ENCODE measurements at regions not wholly inside any gene's neighbourhood (a gene's known extent, or its start where the extent isn't known, plus 50 kb on each side); places are given as distances from the start of the nearest gene placed in this dataset.

- Histone ChIP-seq H3K4me1 (ENCODE audit: insufficient read depth, low read length) (no peaks in the 10 kb centered on the region), H2AFZ (ENCODE audit: low read depth, low read length) (no peak overlapping the region), H3K9me3 (ENCODE audit: insufficient read depth, low read depth, low read length) (no peaks in the 10 kb centered on the region), H4K20me1 (ENCODE audit: insufficient read depth, low read length) (no peaks in the 10 kb centered on the region), H3K9ac (ENCODE audit: low read length) (no peak overlapping the region), H3K4me3 (ENCODE audit: insufficient read depth, low read depth, low read length) (no peak overlapping the region), H3K36me3 (ENCODE audit: insufficient read depth, low read length) (no peaks in the 10 kb centered on the region), H3K27me3 (ENCODE audit: insufficient read depth, low read length) (no peaks in the 10 kb centered on the region), H3K4me2 (ENCODE audit: low read length) (no peak overlapping the region), H3K27ac (ENCODE audit: low read depth, low read length) (no peak overlapping the region), H3K79me2 (ENCODE audit: insufficient read depth, low read length) (no peaks in the 10 kb centered on the region)
- DNase-seq (ENCODE audit: low read depth) (no peak), FAIRE-seq (no peak)
- no peaks in the 10 kb centered on the region for H3K36me3 Mint-ChIP-seq (ENCODE audit: low read depth, unreplicated experiment)
- no peak overlapping the region for H3K4me3 Mint-ChIP-seq (ENCODE audit: unreplicated experiment)
- TF ChIP-seq EZH2 (IDR thresholded peaks at IDR 0.05; ENCODE audit: insufficient read depth, low read length) (no peak), CTCF (IDR thresholded peaks at IDR 0.05; ENCODE audit: insufficient read depth, low read depth, low read length) (no peak)
- peaks cover 2% of the 10 kb centered on the region for H3K9me3 Mint-ChIP-seq (ENCODE audit: unreplicated experiment)
- no peaks in the 10 kb centered on the region for H3K4me1 Mint-ChIP-seq (ENCODE audit: low read depth, unreplicated experiment)
- no peak overlapping the region for H3K27ac Mint-ChIP-seq (ENCODE audit: unreplicated experiment)
- peaks cover 2% of the 10 kb centered on the region for H3K27me3 Mint-ChIP-seq (ENCODE audit: low read depth, unreplicated experiment)
Observed at GRCh38 chr2:17337507-17337906, 180.7 kb downstream of the RAD51AP2 start.

- Histone ChIP-seq H4K20me1 (ENCODE audit: insufficient read depth, low read length) (no peaks in the 10 kb centered on the region), H3K4me2 (ENCODE audit: low read length) (no peak overlapping the region), H3K79me2 (ENCODE audit: insufficient read depth, low read length) (no peaks in the 10 kb centered on the region), H2AFZ (ENCODE audit: low read depth, low read length) (no peak overlapping the region), H3K27me3 (ENCODE audit: insufficient read depth, low read length) (no peaks in the 10 kb centered on the region), H3K9ac (ENCODE audit: low read length) (no peak overlapping the region), H3K9me3 (ENCODE audit: insufficient read depth, low read depth, low read length) (no peaks in the 10 kb centered on the region), H3K4me1 (ENCODE audit: insufficient read depth, low read length) (no peaks in the 10 kb centered on the region), H3K4me3 (ENCODE audit: insufficient read depth, low read depth, low read length) (no peak overlapping the region), H3K27ac (ENCODE audit: low read depth, low read length) (no peak overlapping the region), H3K36me3 (ENCODE audit: insufficient read depth, low read length) (no peaks in the 10 kb centered on the region)
- Mint-ChIP-seq H3K27me3 (ENCODE audit: low read depth, unreplicated experiment) (peaks cover 5% of the 10 kb centered on the region), H3K4me1 (ENCODE audit: low read depth, unreplicated experiment) (no peaks in the 10 kb centered on the region), H3K9me3 (ENCODE audit: unreplicated experiment) (peaks cover 2% of the 10 kb centered on the region), H3K27ac (ENCODE audit: unreplicated experiment) (no peak overlapping the region), H3K4me3 (ENCODE audit: unreplicated experiment) (no peak overlapping the region), H3K36me3 (ENCODE audit: low read depth, unreplicated experiment) (no peaks in the 10 kb centered on the region)
- no peak for FAIRE-seq
- no peak for DNase-seq (ENCODE audit: low read depth)
- no peak for TF ChIP-seq CTCF (IDR thresholded peaks at IDR 0.05; ENCODE audit: insufficient read depth, low read depth, low read length)
- TF ChIP-seq EZH2 (IDR thresholded peaks at IDR 0.05; ENCODE audit: insufficient read depth, low read length): no peak
Observed at GRCh38 chr2:17336458-17336857, 181.8 kb downstream of the RAD51AP2 start.

- no peak for FAIRE-seq
Observed at GRCh38 chr2:17334300-17334699, 183.9 kb downstream of the RAD51AP2 start.

More at GRCh38 chr2:17334300-17334699, 183.9 kb downstream of the RAD51AP2 start:
- H3K79me2 ChIP-seq (ENCODE audit: insufficient read depth, low read length): no peaks in the 10 kb centered on the region
- no peak overlapping the region for H3K27ac Mint-ChIP-seq (ENCODE audit: unreplicated experiment)
- no peak overlapping the region for H3K27ac ChIP-seq (ENCODE audit: low read depth, low read length)
- H3K9me3 Mint-ChIP-seq (ENCODE audit: unreplicated experiment): peaks cover 2% of the 10 kb centered on the region
- no peaks in the 10 kb centered on the region for H3K27me3 ChIP-seq (ENCODE audit: insufficient read depth, low read length)
- H3K9me3 ChIP-seq (ENCODE audit: insufficient read depth, low read depth, low read length): no peaks in the 10 kb centered on the region
- TF ChIP-seq CTCF (IDR thresholded peaks at IDR 0.05; ENCODE audit: insufficient read depth, low read depth, low read length): no peak
- no peak for TF ChIP-seq EZH2 (IDR thresholded peaks at IDR 0.05; ENCODE audit: insufficient read depth, low read length)
- DNase-seq (ENCODE audit: low read depth): no peak
- H3K36me3 Mint-ChIP-seq (ENCODE audit: low read depth, unreplicated experiment): no peaks in the 10 kb centered on the region
- H3K36me3 ChIP-seq (ENCODE audit: insufficient read depth, low read length): no peaks in the 10 kb centered on the region
- H3K9ac ChIP-seq (ENCODE audit: low read length): no peak overlapping the region
- H3K4me1 ChIP-seq (ENCODE audit: insufficient read depth, low read length): no peaks in the 10 kb centered on the region
- H4K20me1 ChIP-seq (ENCODE audit: insufficient read depth, low read length): no peaks in the 10 kb centered on the region
- no peak overlapping the region for H2AFZ ChIP-seq (ENCODE audit: low read depth, low read length)
- H3K4me3 Mint-ChIP-seq (ENCODE audit: unreplicated experiment): no peak overlapping the region
- peaks cover 5% of the 10 kb centered on the region for H3K27me3 Mint-ChIP-seq (ENCODE audit: low read depth, unreplicated experiment)
- H3K4me1 Mint-ChIP-seq (ENCODE audit: low read depth, unreplicated experiment): no peaks in the 10 kb centered on the region
- no peak overlapping the region for H3K4me2 ChIP-seq (ENCODE audit: low read length)
- no peak overlapping the region for H3K4me3 ChIP-seq (ENCODE audit: insufficient read depth, low read depth, low read length)
